ENCODE measurements at regions not wholly inside any gene's neighbourhood (a gene's known extent, or its start where the extent isn't known, plus 50 kb on each side); places are given as distances from the start of the nearest gene placed in this dataset.
A peak's percentile ranks its signal among the peaks of the same experiment; 100 is the strongest.
"Not testable (repeated sequence)": the region's sequence is repeated elsewhere in the genome, so short reads cannot be mapped to it uniquely, and the experiment has no call there.

GRCh38 chr10:53650794-53651193 lies 878.2 kb upstream of the MBL2 start:
- no peak for DNase-seq

- DNase-seq: not testable (repeated sequence)
Observed at GRCh38 chr10:53647221-53647620, 874.6 kb upstream of the MBL2 start.

GRCh38 chr10:53646525-53646924 lies 873.9 kb upstream of the MBL2 start:
- DNase-seq: no peak

GRCh38 chr10:53645951-53646350 lies 873.4 kb upstream of the MBL2 start:
- no peak for DNase-seq

- no peak for DNase-seq
Observed at GRCh38 chr10:53638006-53638405, 865.4 kb upstream of the MBL2 start.

- no peak for DNase-seq
Observed at GRCh38 chr10:53624722-53625121, 852.1 kb upstream of the MBL2 start.

GRCh38 chr10:53622201-53622600 lies 849.6 kb upstream of the MBL2 start:
- DNase-seq: no peak

- no peak for DNase-seq
Observed at GRCh38 chr10:53619671-53620070, 847.1 kb upstream of the MBL2 start.

- DNase-seq: no peak
Observed at GRCh38 chr10:53607691-53608090, 835.1 kb upstream of the MBL2 start.

- no peak for DNase-seq
Observed at GRCh38 chr10:53606981-53607380, 834.4 kb upstream of the MBL2 start.

GRCh38 chr10:53601260-53601875 lies 828.8 kb upstream of the MBL2 start:
- peak in 2 of 56 donors; percentile 0 to 32 for DNase-seq

GRCh38 chr10:53598914-53599313 lies 826.3 kb upstream of the MBL2 start:
- DNase-seq: no peak

GRCh38 chr10:53597835-53598251 lies 825.3 kb upstream of the MBL2 start:
- no peak for DNase-seq

GRCh38 chr10:53580465-53580864 lies 807.9 kb upstream of the MBL2 start:
- DNase-seq: no peak

GRCh38 chr10:53579773-53580172 lies 807.2 kb upstream of the MBL2 start:
- no peak for DNase-seq

GRCh38 chr10:53574024-53574423 lies 801.4 kb upstream of the MBL2 start:
- no peak for DNase-seq

- no peak for DNase-seq
Observed at GRCh38 chr10:53573498-53573897, 800.9 kb upstream of the MBL2 start.

GRCh38 chr10:53572799-53573198 lies 800.2 kb upstream of the MBL2 start:
- no peak for DNase-seq

- no peak for DNase-seq
Observed at GRCh38 chr10:53570221-53570620, 797.6 kb upstream of the MBL2 start.

GRCh38 chr10:53569455-53569854 lies 796.9 kb upstream of the MBL2 start:
- no peak for DNase-seq

GRCh38 chr10:53548664-53549063 lies 776.1 kb upstream of the MBL2 start:
- no peak for DNase-seq

GRCh38 chr10:53547364-53547763 lies 774.8 kb upstream of the MBL2 start:
- DNase-seq: no peak

- no peak for DNase-seq
Observed at GRCh38 chr10:53543410-53543809, 770.8 kb upstream of the MBL2 start.

- DNase-seq: no peak
Observed at GRCh38 chr10:53537508-53537907, 764.9 kb upstream of the MBL2 start.

Measured in amygdala (tissue), 56 donors.